ENCODE measurements at regions not wholly inside any gene's neighbourhood (a gene's known extent, or its start where the extent isn't known, plus 50 kb on each side); places are given as distances from the start of the nearest gene placed in this dataset.

DNA sequence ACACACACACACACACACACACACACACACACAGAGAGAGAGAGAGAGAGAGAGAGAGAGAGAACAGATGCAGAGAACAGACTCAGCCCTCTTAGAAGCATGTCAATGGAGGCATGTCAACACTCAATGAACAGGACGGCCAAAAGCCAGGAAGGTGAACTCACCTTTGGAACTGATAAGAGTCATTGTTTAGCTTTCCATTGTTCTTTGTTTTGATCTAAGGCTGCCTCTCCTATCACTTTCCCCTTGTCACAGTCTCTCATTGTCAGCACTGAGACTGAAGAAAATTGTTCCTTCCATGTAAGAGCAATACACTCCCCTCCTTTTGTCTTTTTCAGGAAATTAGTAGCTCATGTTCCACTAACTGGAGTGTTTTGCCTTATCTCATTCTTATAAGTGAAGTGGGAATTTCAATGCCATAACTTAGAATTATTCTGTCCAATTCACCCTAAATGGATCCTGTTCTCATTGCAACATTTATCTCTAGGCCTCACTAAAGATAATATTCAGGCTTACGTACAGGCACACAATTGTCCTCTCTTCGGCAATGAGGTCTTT, 218.0 kb downstream of the DUSP6 start:
- Mint-ChIP-seq H3K4me3 (no peak overlapping the region), H3K9me3 (no peaks in the 10 kb centered on the region), H3K36me3 (no peaks in the 10 kb centered on the region), H3K27me3 (no peaks in the 10 kb centered on the region), H3K4me1 (ENCODE audit: unreplicated experiment) (no peaks in the 10 kb centered on the region), H3K27ac (no peak overlapping the region)
- TF ChIP-seq, protein P1, sequence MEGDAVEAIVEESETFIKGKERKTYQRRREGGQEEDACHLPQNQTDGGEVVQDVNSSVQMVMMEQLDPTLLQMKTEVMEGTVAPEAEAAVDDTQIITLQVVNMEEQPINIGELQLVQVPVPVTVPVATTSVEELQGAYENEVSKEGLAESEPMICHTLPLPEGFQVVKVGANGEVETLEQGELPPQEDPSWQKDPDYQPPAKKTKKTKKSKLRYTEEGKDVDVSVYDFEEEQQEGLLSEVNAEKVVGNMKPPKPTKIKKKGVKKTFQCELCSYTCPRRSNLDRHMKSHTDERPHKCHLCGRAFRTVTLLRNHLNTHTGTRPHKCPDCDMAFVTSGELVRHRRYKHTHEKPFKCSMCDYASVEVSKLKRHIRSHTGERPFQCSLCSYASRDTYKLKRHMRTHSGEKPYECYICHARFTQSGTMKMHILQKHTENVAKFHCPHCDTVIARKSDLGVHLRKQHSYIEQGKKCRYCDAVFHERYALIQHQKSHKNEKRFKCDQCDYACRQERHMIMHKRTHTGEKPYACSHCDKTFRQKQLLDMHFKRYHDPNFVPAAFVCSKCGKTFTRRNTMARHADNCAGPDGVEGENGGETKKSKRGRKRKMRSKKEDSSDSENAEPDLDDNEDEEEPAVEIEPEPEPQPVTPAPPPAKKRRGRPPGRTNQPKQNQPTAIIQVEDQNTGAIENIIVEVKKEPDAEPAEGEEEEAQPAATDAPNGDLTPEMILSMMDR (conservative IDR thresholded peaks at IDR 0.05): no peak
- no peak for DNase-seq (ENCODE audit: extremely low spot score, unreplicated experiment)

DNA sequence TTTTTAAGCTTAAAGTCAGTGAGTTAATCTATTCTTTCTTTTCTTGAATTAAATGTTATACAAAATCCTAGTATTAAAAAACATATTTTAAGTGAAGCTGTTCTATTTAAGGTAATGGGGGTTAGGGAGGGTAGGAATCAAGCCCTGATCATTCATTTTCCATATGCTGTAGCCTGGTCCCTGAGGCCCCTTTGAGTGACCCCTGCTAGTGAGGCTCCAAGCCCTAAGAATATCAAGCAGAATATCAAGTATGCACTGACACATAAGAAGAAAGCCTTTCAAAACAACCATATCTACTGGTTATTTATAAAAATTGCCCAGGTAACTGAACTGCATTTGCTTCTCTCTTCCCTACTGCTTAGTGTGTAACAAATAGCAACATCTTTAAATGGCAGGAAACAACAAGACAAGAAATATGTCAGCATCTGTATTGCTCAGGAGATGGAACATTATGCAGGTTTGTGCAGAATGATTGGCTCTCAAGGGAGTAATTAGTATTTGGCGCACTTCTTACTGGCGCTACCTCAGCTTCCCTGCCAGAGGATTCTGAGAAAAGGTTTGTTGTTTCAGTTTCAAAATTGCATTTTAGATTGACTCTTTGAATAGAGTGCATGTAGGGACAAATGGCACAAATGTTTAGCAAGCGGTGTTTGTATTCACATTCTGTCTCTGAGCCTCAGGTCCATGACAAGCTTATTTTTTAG, 223.0 kb downstream of the DUSP6 start:
- Mint-ChIP-seq H3K9me3 (no peaks in the 10 kb centered on the region), H3K27ac (no peak overlapping the region), H3K36me3 (no peaks in the 10 kb centered on the region), H3K4me3 (no peak overlapping the region), H3K4me1 (ENCODE audit: unreplicated experiment) (no peaks in the 10 kb centered on the region), H3K27me3 (no peaks in the 10 kb centered on the region)
- DNase-seq (ENCODE audit: extremely low spot score, unreplicated experiment): no peak
- TF ChIP-seq, protein P1 (conservative IDR thresholded peaks at IDR 0.05): no peak

DNA sequence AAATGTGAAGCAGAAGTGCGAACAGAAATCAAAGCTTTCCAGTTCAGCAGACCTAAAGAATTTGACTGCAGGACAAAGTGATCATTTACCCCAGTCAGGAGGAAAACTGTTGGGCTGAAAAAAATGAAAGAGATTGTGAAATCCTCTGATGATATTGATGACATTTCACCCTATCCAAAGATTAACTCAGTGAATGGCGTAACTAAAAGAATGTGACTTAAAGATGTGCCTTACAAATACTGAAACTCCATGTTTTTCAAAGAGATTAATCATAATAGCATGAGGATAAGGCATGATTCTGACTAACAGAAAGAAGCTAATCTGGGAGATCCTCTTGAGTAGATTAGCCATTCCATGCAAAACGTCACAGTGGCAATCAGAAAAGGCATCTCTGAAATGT, 225.6 kb downstream of the DUSP6 start:
- Mint-ChIP-seq H3K4me1 (ENCODE audit: unreplicated experiment) (no peaks in the 10 kb centered on the region), H3K36me3 (no peaks in the 10 kb centered on the region), H3K27ac (no peak overlapping the region), H3K27me3 (no peaks in the 10 kb centered on the region), H3K4me3 (no peak overlapping the region), H3K9me3 (peaks cover 4% of the 10 kb centered on the region)
- DNase-seq (ENCODE audit: extremely low spot score, unreplicated experiment): no peak
- TF ChIP-seq, protein P1 (conservative IDR thresholded peaks at IDR 0.05): no peak

DNA sequence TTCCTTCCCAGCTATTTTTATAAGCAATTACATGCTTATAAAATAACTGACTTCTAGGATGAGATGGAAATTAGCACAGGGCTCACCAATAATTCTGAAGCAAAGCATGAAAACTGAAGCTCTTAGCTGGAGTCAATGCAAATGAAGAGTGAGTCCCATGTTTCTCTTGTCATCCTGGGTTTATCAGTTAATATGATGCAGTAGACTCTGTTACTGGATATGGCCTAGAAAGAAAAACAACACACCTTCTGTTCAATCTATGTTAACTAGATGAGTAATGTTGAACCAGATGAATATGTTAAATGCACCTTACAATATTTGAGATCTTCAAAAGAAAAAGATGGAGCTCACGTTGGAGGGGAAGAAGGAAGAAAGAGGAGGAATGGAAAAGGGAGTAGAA, 229.4 kb downstream of the DUSP6 start:
- TF ChIP-seq, protein P1 (conservative IDR thresholded peaks at IDR 0.05): no peak
- no peak overlapping the region for H3K4me3 Mint-ChIP-seq
- no peaks in the 10 kb centered on the region for H3K27me3 Mint-ChIP-seq

DNA sequence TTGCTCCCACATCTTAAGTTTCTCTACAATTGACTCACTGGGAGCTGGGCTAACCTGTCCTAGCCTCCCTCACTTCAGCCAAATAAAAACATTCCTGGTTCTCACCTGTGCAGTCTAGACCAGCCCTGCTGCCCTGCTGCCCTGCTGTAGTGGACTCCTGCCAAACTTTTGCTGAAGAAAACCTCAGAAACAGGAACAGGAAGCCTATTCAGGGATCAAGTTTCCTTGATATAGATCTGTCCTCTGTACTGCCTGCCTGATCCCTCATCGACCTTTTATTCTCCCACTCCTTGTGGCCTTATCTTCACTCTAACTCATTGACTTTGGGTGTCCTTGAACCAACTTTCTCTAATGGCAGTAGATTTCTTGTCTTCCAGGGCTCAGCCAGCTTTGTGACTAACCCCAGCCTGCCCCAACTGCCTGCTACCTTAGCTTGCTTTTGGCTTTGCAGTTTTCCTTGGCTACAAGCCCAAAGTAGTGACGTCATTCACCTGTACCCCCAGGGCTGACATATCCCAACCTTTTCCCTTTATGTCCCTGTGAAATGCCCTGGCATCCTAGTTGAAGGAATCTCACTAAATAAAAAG, 234.8 kb downstream of the DUSP6 start:
- Mint-ChIP-seq H3K9me3 (peaks cover 6% of the 10 kb centered on the region), H3K4me3 (no peak overlapping the region), H3K27ac (peak overlapping the region; percentile 8), H3K36me3 (no peaks in the 10 kb centered on the region), H3K4me1 (ENCODE audit: unreplicated experiment) (peaks cover 9% of the 10 kb centered on the region), H3K27me3 (no peaks in the 10 kb centered on the region)
- DNase-seq (ENCODE audit: extremely low spot score, unreplicated experiment): no peak
- TF ChIP-seq, protein P1 (conservative IDR thresholded peaks at IDR 0.05): no peak

More for the DNA sequence above, 229.4 kb downstream of the DUSP6 start:
- Mint-ChIP-seq H3K27ac (no peak overlapping the region), H3K9me3 (peaks cover 4% of the 10 kb centered on the region), H3K36me3 (no peaks in the 10 kb centered on the region), H3K4me1 (ENCODE audit: unreplicated experiment) (peaks cover under 1% of the 10 kb centered on the region)
- DNase-seq (ENCODE audit: extremely low spot score, unreplicated experiment): no peak
